ENCODE measurements at regions not wholly inside any gene's neighbourhood (a gene's known extent, or its start where the extent isn't known, plus 50 kb on each side); places are given as distances from the start of the nearest gene placed in this dataset.

DNA sequence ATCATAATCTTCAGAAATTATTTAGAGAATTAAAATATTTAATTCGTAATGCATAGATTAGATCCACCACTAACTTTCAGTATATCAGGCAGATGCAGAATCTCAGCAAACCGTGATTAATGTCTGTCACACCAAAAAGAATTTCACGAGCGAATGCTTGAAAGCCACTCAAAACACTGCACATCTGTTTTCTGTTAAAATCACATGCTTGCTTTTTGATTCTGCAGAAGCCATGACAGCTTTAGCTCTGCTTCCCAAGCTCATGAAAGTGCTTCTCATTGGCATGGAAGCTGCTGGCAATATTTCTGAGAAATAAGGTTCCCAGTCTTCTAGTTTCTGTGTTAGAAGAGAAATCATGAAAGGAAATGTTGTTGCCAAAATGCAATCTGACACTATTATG is 837.8 kb upstream of the LRRN3 start:
- peaks cover 0 to 23% (median 3%) of the 10 kb centered on the region in 5 donors for H3K4me1 ChIP-seq (ENCODE audit: control insufficient read depth in 5 of 5, insufficient read depth in 5 of 5, low read length in 5 of 5)
- TF ChIP-seq, protein P1, sequence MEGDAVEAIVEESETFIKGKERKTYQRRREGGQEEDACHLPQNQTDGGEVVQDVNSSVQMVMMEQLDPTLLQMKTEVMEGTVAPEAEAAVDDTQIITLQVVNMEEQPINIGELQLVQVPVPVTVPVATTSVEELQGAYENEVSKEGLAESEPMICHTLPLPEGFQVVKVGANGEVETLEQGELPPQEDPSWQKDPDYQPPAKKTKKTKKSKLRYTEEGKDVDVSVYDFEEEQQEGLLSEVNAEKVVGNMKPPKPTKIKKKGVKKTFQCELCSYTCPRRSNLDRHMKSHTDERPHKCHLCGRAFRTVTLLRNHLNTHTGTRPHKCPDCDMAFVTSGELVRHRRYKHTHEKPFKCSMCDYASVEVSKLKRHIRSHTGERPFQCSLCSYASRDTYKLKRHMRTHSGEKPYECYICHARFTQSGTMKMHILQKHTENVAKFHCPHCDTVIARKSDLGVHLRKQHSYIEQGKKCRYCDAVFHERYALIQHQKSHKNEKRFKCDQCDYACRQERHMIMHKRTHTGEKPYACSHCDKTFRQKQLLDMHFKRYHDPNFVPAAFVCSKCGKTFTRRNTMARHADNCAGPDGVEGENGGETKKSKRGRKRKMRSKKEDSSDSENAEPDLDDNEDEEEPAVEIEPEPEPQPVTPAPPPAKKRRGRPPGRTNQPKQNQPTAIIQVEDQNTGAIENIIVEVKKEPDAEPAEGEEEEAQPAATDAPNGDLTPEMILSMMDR (IDR thresholded peaks at IDR 0.05; ENCODE audit: control extremely low read depth, extremely low read depth): no peak
- no peak overlapping the region for H3K9ac ChIP-seq (ENCODE audit: insufficient read depth in 1 of 2, low read length in 2 of 2)
- H3K27ac ChIP-seq (ENCODE audit: low read depth in 1 of 2, low read length in 1 of 2): no peak overlapping the region
- H3K27me3 ChIP-seq (ENCODE audit: control insufficient read depth in 3 of 3, insufficient read depth in 3 of 3, low read length in 2 of 3): no peaks in the 10 kb centered on the region
- ATAC-seq (ENCODE audit: insufficient read depth, low FRiP score): no peak
- no peak overlapping the region for H3K4me3 ChIP-seq
- 76 to 79% methylated on average over 4 of the region's 4 CpGs for WGBS, 2 donors
- peak; percentile 69 to 98 (median 97) for DNase-seq
- no peaks in the 10 kb centered on the region for H3K36me3 ChIP-seq (ENCODE audit: control insufficient read depth in 4 of 4, insufficient read depth in 4 of 4, low read length in 4 of 4)
- no peaks in the 10 kb centered on the region for H3K9me3 ChIP-seq (ENCODE audit: control insufficient read depth in 4 of 4, insufficient read depth in 3 of 4, low read length in 3 of 4)

DNA sequence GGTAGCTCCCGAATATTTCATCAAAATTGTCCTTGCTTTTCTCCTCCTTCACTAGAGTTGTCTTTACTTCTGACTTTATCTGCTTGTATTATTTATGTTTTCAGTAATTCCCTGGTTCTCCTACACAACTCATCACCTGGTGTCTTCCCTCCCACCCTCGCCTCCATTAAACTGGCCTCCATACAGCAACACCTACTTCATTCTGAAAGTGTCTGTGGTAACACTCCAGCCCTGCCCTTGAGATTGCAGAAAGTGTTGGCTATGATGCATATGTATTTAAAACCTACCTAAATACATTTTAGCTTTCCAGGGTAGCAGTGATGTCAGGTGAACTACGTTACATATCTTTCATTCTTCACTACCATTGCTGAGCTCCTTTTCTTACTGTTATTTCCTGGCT is 833.3 kb upstream of the LRRN3 start:
- no peak overlapping the region for H3K27ac ChIP-seq (ENCODE audit: low read depth in 1 of 2, low read length in 1 of 2)
- ATAC-seq (ENCODE audit: insufficient read depth, low FRiP score): no peak
- no peaks in the 10 kb centered on the region for H3K27me3 ChIP-seq (ENCODE audit: control insufficient read depth in 3 of 3, insufficient read depth in 3 of 3, low read length in 2 of 3)
- no peaks in the 10 kb centered on the region for H3K36me3 ChIP-seq (ENCODE audit: control insufficient read depth in 4 of 4, insufficient read depth in 4 of 4, low read length in 4 of 4)
- no peak overlapping the region for H3K4me3 ChIP-seq
- WGBS, 2 donors: 91% methylated on average over 3 of the region's 3 CpGs
- peaks cover 0 to 10% (median 3%) of the 10 kb centered on the region in 5 donors for H3K4me1 ChIP-seq (ENCODE audit: control insufficient read depth in 5 of 5, insufficient read depth in 5 of 5, low read length in 5 of 5)
- H3K9me3 ChIP-seq (ENCODE audit: control insufficient read depth in 4 of 4, insufficient read depth in 3 of 4, low read length in 3 of 4): no peaks in the 10 kb centered on the region
- TF ChIP-seq, protein P1 (IDR thresholded peaks at IDR 0.05; ENCODE audit: control extremely low read depth, extremely low read depth): no peak
- no peak overlapping the region for H3K9ac ChIP-seq (ENCODE audit: insufficient read depth in 1 of 2, low read length in 2 of 2)
- no peak for DNase-seq

DNA sequence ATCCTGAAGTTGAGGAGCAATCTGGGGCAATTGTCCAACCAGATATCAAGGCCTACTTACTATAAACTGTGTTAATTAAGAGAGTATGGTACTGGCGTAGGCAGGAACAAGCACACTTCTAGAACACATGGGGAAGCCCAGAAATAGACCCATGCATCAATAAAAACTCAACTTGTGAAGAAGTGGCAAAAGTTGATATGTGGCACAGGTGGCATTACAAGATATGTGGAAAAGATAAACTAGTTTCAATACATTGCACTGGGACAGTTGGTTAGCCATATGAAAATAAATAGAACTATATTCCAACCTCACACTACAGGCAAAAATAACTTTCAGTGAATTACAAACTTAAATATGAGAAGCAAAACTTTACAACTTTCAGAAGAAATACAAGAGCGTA is 828.7 kb upstream of the LRRN3 start:
- Histone ChIP-seq H3K36me3 (ENCODE audit: control insufficient read depth in 4 of 4, insufficient read depth in 4 of 4, low read length in 4 of 4) (no peaks in the 10 kb centered on the region), H3K27ac (ENCODE audit: low read depth in 1 of 2, low read length in 1 of 2) (no peak overlapping the region), H3K4me1 (ENCODE audit: control insufficient read depth in 5 of 5, insufficient read depth in 5 of 5, low read length in 5 of 5) (no peaks in the 10 kb centered on the region), H3K9ac (ENCODE audit: insufficient read depth in 1 of 2, low read length in 2 of 2) (no peak overlapping the region), H3K9me3 (ENCODE audit: control insufficient read depth in 4 of 4, insufficient read depth in 3 of 4, low read length in 3 of 4) (no peaks in the 10 kb centered on the region), H3K27me3 (ENCODE audit: control insufficient read depth in 3 of 3, insufficient read depth in 3 of 3, low read length in 2 of 3) (no peaks in the 10 kb centered on the region), H3K4me3 (no peak overlapping the region)
- TF ChIP-seq, protein P1 (IDR thresholded peaks at IDR 0.05; ENCODE audit: control extremely low read depth, extremely low read depth): no peak
- WGBS, 2 donors: 89 to 94% methylated on average over 2 of the region's 2 CpGs
- DNase-seq (no peak), ATAC-seq (ENCODE audit: insufficient read depth, low FRiP score) (no peak)

DNA sequence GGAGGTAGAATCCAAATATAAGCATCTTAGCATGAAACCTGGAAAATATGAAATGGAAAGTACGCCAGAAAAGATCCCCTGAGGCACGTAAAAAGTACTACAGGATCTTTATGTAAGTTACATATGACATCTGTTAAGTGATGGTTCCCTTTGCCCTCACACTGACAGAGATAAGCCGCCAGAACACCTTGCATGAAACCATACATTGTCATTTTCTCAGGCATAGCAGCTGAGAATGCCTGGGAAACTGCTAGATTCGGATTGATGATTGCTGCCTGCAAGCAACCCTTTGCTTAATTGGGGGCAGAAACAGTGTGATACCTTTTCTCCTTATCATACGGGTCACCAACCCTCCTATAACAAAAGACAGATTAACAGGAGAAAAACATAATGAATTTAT is 826.6 kb upstream of the LRRN3 start:
- TF ChIP-seq, protein P1 (IDR thresholded peaks at IDR 0.05; ENCODE audit: control extremely low read depth, extremely low read depth): no peak
- no peak for ATAC-seq (ENCODE audit: insufficient read depth, low FRiP score)
- H3K9ac ChIP-seq (ENCODE audit: insufficient read depth in 1 of 2, low read length in 2 of 2): no peak overlapping the region
- DNase-seq: no peak
- no peaks in the 10 kb centered on the region for H3K4me1 ChIP-seq (ENCODE audit: control insufficient read depth in 5 of 5, insufficient read depth in 5 of 5, low read length in 5 of 5)
- H3K27me3 ChIP-seq (ENCODE audit: control insufficient read depth in 3 of 3, insufficient read depth in 3 of 3, low read length in 2 of 3): no peaks in the 10 kb centered on the region
- H3K27ac ChIP-seq (ENCODE audit: low read depth in 1 of 2, low read length in 1 of 2): no peak overlapping the region
- H3K36me3 ChIP-seq (ENCODE audit: control insufficient read depth in 4 of 4, insufficient read depth in 4 of 4, low read length in 4 of 4): no peaks in the 10 kb centered on the region
- no peaks in the 10 kb centered on the region for H3K9me3 ChIP-seq (ENCODE audit: control insufficient read depth in 4 of 4, insufficient read depth in 3 of 4, low read length in 3 of 4)
- 90 to 92% methylated on average over 5 of the region's 5 CpGs for WGBS, 2 donors
- no peak overlapping the region for H3K4me3 ChIP-seq
